ENCODE measurements at regions not wholly inside any gene's neighbourhood (a gene's known extent, or its start where the extent isn't known, plus 50 kb on each side); places are given as distances from the start of the nearest gene placed in this dataset.
"Not testable (repeated sequence)": the region's sequence is repeated elsewhere in the genome, so short reads cannot be mapped to it uniquely, and the experiment has no call there.

- not testable (repeated sequence) for TF ChIP-seq POLR2A, CTCF, EP300, POLR2AphosphoS5 (IDR thresholded peaks at IDR 0.05)
Observed at GRCh38 chr1:177869011-177869410, 100.8 kb downstream of the SEC16B start.
